ENCODE measurements at regions not wholly inside any gene's neighbourhood (a gene's known extent, or its start where the extent isn't known, plus 50 kb on each side); places are given as distances from the start of the nearest gene placed in this dataset.

GRCh38 chr2:157936406-157936805 is 60.3 kb upstream of the ACVR1 start:
- Histone ChIP-seq H4K20me1 (ENCODE audit: insufficient read depth) (no peaks in the 10 kb centered on the region), H3K4me2 (ENCODE audit: low read length) (no peak overlapping the region), H3K9ac (ENCODE audit: low read length) (no peak overlapping the region), H3K27me3 (ENCODE audit: insufficient read depth, low read length) (no peaks in the 10 kb centered on the region), H3K27ac (ENCODE audit: low read depth, low read length) (no peak overlapping the region), H3K4me3 (replicated peaks in 1 of 2; ENCODE audit: low read depth in 1 of 2, low read length in 2 of 2) (no peak overlapping the region), H3K36me3 (ENCODE audit: control insufficient read depth in 1 of 2, insufficient read depth in 2 of 2, low read length in 2 of 2) (no peaks in the 10 kb centered on the region), H3K4me1 (ENCODE audit: control insufficient read depth in 1 of 2, insufficient read depth in 2 of 2, low read length in 2 of 2) (peaks cover 0 to 6% of the 10 kb centered on the region in 2 experiments; a peak in 3 of 4 replicates), H2AFZ (ENCODE audit: low read depth, low read length, poor library complexity, severe bottlenecking) (no peak overlapping the region), H3K79me2 (ENCODE audit: insufficient read depth, low read length) (no peaks in the 10 kb centered on the region), H3K9me2 (ENCODE audit: insufficient read depth) (no peaks in the 10 kb centered on the region), H3K9me3 (ENCODE audit: control insufficient read depth in 1 of 2, insufficient read depth in 1 of 2, low read depth in 1 of 2, low read length in 2 of 2) (no peaks in the 10 kb centered on the region)
- RAD21 ChIA-PET (ENCODE audit: low non-redundant PET in 1 of 2, low total read pairs in 2 of 2, uncharacterized antibody in 2 of 2, unreplicated experiment in 2 of 2): no interaction called here
- intact Hi-C loops (cut with micrococcal nuclease): no loop called here
- no TSS peak for BruUV-seq (replicated peaks)
- TF ChIP-seq EZH2phosphoT487 (IDR thresholded peaks at IDR 0.05; ENCODE audit: borderline replicate concordance): no peak
- ATAC-seq: no peak
- no peak for DNase-seq (ENCODE audit: low read depth, low spot score)
- CTCF ChIA-PET: no interaction called here
- POLR2A ChIA-PET: no interaction called here

DNA sequence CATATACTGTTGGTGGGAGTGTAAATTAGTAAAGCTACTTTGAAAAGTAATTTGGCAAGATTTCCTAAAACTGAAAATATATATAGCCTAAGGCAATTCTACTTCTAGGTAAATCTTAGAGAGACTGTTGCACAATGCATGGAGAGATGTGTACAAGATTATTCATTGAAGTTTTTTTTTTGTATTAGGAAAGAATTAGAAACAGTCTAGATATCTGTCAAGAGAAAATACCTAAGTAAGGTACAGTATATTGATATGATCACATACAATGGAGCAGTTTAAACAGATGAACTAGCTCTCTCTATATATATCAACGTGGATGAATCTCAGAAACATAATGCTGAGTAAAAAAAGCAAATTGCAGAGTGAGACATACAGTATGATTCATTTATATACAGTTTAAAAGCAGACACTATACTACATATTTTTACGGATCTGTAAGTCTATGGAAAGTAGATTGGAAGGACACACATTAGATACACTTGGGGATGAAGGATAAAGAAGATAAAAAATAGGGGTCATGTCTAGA is 59.3 kb upstream of the ACVR1 start:
- ChIA-PET RAD21 (ENCODE audit: low non-redundant PET in 1 of 2, low total read pairs in 2 of 2, uncharacterized antibody in 2 of 2, unreplicated experiment in 2 of 2) (no interaction called here), POLR2A (no interaction called here), CTCF (no interaction called here)
- ATAC-seq (no peak), DNase-seq (ENCODE audit: low read depth, low spot score) (no peak)
- Histone ChIP-seq H2AFZ (ENCODE audit: low read depth, low read length, poor library complexity, severe bottlenecking) (no peak overlapping the region), H3K27me3 (ENCODE audit: insufficient read depth, low read length) (no peaks in the 10 kb centered on the region), H3K27ac (ENCODE audit: low read depth, low read length) (no peak overlapping the region), H3K9me2 (ENCODE audit: insufficient read depth) (no peaks in the 10 kb centered on the region), H4K20me1 (ENCODE audit: insufficient read depth) (no peaks in the 10 kb centered on the region), H3K9ac (ENCODE audit: low read length) (no peak overlapping the region), H3K36me3 (ENCODE audit: control insufficient read depth in 1 of 2, insufficient read depth in 2 of 2, low read length in 2 of 2) (no peaks in the 10 kb centered on the region), H3K4me3 (replicated peaks in 1 of 2; ENCODE audit: low read depth in 1 of 2, low read length in 2 of 2) (no peak overlapping the region), H3K79me2 (ENCODE audit: insufficient read depth, low read length) (no peaks in the 10 kb centered on the region), H3K4me2 (ENCODE audit: low read length) (no peak overlapping the region), H3K9me3 (ENCODE audit: control insufficient read depth in 1 of 2, insufficient read depth in 1 of 2, low read depth in 1 of 2, low read length in 2 of 2) (no peaks in the 10 kb centered on the region), H3K4me1 (ENCODE audit: control insufficient read depth in 1 of 2, insufficient read depth in 2 of 2, low read length in 2 of 2) (peaks cover 0 to 6% of the 10 kb centered on the region in 2 experiments; a peak in 3 of 4 replicates)
- intact Hi-C loops (cut with micrococcal nuclease): no loop called here
- no TSS peak for BruUV-seq (replicated peaks)
- TF ChIP-seq EZH2 (IDR thresholded peaks at IDR 0.05) (no peak), SIN3A (IDR thresholded peaks at IDR 0.05; ENCODE audit: low read depth) (no peak), RAD21 (IDR thresholded peaks at IDR 0.05; ENCODE audit: low read depth) (no peak), CBX3 (IDR thresholded peaks at IDR 0.05; ENCODE audit: low read depth) (no peak), SP1 (IDR thresholded peaks at IDR 0.05; ENCODE audit: low read depth) (no peak), CEBPB (IDR thresholded peaks at IDR 0.05; ENCODE audit: low read depth) (no peak), ZFX (IDR thresholded peaks at IDR 0.05) (no peak), ZBTB33 (IDR thresholded peaks at IDR 0.05; ENCODE audit: extremely low read depth, insufficient replicate concordance, low read length) (no peak)
- TF ChIP-seq, protein P1, sequence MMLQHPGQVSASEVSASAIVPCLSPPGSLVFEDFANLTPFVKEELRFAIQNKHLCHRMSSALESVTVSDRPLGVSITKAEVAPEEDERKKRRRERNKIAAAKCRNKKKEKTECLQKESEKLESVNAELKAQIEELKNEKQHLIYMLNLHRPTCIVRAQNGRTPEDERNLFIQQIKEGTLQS (IDR thresholded peaks at IDR 0.05): no peak
- TF ChIP-seq, protein P2, sequence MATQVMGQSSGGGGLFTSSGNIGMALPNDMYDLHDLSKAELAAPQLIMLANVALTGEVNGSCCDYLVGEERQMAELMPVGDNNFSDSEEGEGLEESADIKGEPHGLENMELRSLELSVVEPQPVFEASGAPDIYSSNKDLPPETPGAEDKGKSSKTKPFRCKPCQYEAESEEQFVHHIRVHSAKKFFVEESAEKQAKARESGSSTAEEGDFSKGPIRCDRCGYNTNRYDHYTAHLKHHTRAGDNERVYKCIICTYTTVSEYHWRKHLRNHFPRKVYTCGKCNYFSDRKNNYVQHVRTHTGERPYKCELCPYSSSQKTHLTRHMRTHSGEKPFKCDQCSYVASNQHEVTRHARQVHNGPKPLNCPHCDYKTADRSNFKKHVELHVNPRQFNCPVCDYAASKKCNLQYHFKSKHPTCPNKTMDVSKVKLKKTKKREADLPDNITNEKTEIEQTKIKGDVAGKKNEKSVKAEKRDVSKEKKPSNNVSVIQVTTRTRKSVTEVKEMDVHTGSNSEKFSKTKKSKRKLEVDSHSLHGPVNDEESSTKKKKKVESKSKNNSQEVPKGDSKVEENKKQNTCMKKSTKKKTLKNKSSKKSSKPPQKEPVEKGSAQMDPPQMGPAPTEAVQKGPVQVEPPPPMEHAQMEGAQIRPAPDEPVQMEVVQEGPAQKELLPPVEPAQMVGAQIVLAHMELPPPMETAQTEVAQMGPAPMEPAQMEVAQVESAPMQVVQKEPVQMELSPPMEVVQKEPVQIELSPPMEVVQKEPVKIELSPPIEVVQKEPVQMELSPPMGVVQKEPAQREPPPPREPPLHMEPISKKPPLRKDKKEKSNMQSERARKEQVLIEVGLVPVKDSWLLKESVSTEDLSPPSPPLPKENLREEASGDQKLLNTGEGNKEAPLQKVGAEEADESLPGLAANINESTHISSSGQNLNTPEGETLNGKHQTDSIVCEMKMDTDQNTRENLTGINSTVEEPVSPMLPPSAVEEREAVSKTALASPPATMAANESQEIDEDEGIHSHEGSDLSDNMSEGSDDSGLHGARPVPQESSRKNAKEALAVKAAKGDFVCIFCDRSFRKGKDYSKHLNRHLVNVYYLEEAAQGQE (IDR thresholded peaks at IDR 0.05; ENCODE audit: low read depth): no peak
